ENCODE measurements at regions not wholly inside any gene's neighbourhood (a gene's known extent, or its start where the extent isn't known, plus 50 kb on each side); places are given as distances from the start of the nearest gene placed in this dataset.
"Not testable (repeated sequence)": the region's sequence is repeated elsewhere in the genome, so short reads cannot be mapped to it uniquely, and the experiment has no call there.

DNA sequence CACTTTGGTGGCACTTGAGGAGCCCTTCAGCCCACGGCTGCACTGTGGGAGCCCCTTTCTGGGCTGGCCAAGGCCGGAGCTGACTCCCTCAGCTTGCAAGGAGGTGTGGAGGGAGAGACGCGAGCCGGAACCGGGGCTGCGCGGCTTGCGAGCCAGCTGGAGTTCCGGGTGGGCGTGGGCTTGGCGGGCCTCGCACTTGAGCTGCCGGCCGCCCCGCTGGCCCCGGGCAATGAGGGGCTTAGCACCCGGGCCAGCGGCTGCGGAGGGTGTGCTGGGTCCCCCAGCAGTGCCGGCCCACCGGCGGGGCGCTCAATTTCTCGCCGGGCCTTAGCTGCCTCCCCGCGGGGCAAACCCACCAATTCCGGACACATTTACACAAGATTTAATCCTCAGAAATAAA, 113.7 kb upstream of the RXFP1 start:
- DNase-seq (ENCODE audit: low spot score), result not testable (repeated sequence)

DNA sequence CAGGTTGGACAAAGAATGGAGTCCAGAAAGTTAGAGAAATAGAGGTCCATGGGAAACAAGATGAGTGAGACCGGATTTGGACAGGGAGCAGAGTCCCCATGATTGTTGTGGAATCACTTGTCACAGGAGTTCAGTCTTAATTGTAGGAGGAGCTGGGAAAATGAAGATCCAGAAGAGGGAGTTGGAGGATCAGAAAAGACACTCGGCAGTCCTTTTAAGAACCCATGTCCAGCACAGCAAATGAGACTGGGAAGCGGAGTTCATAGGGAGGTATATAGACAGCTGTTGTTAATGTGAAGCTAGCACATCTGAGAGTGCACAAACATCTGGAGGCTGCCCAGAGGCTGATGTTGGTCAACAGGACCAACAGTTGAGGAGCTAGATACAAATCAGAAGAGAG, 111.4 kb upstream of the RXFP1 start:
- DNase-seq (ENCODE audit: low spot score), result no peak

DNA sequence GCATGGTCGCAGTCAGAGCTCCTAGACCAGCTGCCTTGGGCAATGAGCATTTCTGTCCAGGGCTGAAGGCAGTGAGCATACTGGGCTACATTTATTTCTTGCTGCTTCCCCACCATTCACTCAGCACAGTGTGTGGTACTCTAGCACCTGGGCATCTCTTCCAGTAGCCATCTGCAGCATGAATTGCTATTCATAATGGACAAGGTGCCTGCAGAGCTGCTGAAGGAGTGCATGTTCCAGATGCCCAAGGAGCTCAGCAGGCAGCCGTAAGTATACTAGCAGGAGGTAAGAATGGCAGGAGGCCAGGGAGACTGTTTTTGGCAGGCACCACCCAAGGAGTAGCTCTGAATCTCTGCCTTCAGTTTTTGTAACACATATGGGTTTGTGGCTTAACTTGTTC, 110.4 kb upstream of the RXFP1 start:
- peak; percentile 66 for DNase-seq (ENCODE audit: low spot score)

DNA sequence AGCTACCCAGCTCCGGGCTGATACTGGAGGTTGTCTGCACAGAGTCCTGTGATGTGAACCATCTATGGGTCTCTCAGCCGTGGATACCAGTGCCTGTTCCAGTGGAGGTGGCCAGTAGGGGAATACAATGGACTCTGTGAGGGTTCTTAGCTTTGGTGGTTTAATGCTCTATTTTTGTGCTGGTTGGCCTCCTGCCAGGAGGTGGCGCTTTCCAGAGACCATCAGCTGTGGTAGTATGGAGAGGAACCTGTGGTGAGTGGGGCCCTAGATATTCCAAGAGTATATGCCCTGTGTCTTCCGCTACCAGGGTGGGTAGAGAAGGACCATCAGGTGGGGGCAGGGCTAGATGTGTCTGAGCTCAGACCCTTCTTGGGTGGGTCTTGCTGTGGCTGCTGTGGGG, 103.0 kb upstream of the RXFP1 start:
- DNase-seq (ENCODE audit: low spot score), result not testable (repeated sequence)

DNA sequence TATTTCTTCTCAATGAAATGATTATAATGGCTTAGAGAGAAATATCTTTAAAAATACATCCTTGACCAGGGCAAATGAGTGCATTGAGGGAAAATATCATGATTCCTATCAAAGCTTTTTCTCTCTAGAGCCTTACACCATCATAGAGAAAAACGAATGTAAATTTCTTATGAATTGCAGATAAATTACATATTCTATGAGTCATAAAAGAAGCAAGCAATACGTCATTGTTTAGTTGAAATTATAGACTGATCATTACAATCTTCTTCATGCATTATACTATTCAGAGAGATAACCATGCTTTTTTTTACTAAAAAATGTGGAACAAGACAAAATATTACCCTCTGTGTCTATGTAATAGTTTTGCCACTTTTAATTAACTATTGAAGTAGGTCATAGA, 100.9 kb upstream of the RXFP1 start:
- DNase-seq (ENCODE audit: low spot score), result no peak

DNA sequence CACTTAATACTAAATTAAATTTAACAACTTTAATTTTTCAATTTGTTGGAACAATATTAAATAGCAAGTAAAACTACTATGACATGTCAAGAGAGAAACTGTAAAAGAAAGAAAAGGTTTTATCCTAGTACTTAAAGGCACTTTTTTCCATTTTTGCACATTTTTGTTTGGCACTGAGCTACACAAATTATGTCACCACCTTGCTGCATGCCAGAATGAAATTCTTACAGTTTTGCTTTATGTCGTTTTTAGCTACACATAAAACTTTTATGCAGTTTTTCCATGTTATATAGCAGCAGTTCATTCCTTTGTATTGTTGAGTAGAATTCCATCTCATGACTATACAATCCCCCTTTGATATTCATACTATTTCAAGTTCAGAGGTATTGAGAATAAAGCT, 99.1 kb upstream of the RXFP1 start:
- DNase-seq (ENCODE audit: low spot score), result no peak

DNA sequence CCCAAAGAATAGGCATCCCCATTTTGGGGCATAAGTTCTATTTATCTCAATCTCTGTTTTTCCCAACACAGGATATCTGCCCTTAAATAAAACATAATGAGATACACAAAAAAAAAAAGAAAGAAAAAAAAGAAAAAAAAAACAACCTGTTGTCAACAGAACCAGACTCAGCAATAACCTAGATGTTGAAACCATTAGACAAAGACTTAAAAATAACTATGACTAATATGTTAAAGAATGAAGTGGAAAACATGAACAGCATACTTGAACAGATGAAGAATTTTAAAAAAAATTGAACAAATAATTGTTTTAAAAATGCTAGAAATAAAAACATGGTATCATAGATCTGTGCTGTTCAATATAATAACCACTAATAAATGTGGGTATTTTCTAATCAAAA, 93.4 kb upstream of the RXFP1 start:
- no peak for DNase-seq (ENCODE audit: low spot score)

DNA sequence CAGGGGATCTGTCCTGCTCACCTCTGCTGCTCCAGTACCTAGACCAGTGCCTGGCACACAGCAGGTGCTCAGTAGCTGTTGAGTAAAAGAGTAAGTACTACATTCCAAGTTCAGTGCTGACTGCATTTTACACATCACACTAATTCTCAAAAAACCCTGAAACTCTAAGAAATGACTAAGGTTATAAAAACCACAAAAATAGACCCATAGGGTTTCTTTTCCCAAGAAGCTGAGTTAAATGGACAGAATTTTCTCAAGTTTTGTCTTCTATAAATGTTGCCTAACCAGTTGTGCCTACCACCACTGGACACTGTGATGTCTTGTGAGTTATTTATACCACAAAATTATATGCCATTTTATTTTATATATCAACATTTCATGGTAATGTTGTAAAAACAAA, 78.9 kb upstream of the RXFP1 start:
- DNase-seq (ENCODE audit: low spot score), result no peak

DNA sequence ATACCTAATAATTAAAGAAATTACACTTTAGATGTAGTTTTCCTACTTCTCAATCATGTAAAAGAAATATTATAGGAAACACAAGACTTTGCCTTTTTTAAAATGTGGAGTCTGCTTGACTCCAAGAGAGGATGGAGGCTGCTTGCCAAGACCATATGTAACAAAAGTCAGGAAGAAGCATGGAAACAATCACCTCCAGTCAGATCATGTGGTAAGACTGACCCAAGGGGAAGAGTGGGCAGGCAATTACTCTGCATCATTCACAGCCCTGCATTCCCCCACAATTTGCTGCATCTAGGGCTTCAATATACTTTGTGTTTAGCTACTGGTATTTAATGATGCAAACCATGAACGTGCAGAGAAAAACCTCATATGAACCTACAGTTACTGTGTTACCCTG, 78.0 kb upstream of the RXFP1 start:
- no peak for DNase-seq (ENCODE audit: low spot score)

DNA sequence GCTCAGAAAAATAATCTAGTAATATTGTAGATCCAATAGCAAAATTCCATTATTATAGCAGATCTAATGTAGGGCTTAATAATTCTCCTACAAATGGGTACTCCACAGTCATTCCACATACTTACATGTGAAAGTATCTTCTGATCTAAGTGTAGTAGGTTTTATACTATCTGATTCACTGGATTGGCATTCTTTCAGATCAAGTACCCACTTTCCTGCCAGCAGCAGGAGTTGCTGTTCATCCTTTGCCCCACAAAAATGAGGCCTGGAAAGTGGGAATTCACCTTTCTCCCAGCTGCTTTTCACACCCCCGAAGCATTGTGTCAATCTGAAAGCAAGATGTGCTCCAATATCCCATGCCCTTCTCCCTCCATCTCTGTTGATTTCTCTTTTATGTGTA, 77.1 kb upstream of the RXFP1 start:
- DNase-seq (ENCODE audit: low spot score), result no peak

DNA sequence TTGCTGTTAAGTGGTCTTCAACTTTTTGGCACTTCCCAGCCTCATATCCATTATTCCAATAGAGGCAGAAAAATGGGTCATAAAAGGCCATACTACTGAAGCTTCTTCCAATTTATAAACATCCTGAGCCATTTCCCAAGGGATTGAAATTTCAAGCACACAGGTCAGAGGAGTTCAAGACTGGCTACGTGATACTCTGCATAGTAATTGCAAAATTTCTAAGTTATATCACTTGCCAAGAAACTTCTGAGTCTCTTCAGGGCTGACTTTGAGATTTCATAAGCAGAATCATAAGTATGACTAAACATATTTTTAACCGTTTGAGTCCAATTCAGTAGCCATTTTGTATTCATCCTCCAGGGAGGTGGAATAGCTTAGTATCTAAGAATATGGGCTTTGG, 75.6 kb upstream of the RXFP1 start:
- no peak for DNase-seq (ENCODE audit: low spot score)

DNA sequence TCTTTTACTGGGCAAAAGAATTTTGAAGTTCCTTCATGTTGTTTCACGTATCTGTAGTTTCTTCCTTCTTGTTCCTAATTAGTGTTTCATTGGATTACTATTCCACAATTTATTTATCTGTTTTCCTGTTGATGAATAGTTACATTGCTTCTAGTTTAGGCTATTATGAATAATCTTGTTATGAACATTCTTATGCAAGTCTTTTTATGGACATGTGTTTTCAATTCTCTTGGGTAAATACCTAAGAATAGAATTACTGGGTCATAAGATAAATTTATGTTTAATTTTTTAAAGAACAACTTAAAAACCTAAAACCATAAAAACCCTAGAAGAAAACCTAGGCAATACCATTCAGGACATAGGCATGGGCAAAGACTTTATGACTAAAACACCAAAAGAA, 70.9 kb upstream of the RXFP1 start:
- DNase-seq (ENCODE audit: low spot score), result no peak

DNA sequence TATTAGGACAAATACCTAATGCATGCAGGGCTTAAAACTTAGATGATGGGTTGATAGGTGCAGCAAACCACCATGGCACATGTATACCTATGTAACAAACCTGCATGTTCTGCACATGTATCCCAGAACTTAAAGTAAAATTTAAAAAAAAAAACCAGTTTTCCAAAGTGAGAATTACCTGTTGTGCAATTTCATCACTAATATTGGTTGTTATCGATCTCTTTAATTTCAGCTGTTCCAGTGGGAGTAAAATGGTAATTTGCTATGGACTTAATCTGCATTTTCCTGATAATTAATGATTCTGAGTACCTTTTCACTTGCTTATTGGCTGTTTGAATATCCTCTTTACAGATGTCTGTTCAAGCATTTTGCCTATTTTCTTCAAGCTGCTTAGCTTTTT, 69.6 kb upstream of the RXFP1 start:
- not testable (repeated sequence) for DNase-seq (ENCODE audit: low spot score)

DNA sequence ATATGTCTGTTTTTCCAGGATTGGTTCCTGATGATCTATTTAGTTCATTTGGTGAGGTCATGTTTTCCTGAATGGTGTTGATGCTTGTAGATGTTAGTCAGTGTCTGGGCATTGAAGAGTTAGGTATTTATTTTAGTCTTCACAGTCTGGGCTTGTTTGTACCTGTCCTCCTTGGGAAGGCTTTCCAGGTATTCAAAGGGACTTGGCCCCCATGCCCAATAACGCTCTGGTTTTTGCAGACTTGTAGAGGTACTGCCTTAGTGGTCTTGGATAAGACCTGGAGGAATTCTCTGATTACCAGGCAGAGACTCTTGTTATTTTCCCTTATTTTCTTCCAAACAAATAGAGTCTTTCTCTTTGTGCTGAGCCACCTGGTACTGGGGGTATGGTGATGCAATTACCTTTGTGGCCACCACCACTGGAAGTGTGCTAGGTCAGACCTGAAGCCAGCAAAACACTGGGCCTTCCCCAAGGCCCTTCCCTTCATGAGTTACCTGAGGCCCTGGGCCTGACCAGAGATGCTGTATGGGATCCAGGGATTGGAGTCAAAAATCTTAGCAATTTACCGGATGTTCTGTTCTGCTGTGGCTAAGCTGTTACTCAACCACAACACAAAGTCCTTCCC, 63.3 kb upstream of the RXFP1 start:
- no peak for DNase-seq (ENCODE audit: low spot score)

DNA sequence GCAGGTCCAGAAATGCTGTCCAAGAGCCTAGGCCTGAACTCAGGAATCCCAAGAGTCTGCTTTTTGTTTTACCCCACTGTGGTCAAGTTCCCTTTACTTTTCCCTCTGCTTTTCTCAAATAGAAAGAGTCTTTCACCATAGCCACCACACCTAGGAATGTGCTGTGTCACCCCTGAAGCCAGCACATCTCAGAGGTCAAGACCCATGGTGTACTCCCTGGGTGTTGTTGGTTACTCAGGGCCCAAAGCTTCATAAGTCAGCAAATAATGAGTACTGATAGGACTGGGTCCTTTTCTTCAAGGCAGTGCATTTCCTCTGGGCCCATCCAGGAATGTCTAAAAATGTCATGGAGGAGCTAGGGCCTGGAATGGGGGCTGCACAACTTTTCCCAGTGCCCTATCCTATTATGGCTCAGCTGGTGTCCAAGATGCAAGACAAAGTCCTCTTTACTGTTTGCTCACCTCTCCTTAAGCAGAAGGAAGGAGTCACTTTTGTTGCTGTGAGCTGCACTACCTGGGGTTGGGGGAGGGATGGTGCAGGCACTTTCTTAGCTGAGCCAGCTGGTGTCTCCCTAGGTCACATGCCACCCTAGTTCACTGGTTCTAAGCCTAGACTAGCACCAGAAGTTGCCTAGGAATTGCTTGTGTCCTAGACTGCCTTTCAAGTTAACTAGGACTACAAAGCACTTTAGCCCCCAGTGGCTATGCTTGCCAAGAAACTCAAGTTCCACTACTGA, 62.4 kb upstream of the RXFP1 start:
- DNase-seq (ENCODE audit: low spot score), result no peak

DNA sequence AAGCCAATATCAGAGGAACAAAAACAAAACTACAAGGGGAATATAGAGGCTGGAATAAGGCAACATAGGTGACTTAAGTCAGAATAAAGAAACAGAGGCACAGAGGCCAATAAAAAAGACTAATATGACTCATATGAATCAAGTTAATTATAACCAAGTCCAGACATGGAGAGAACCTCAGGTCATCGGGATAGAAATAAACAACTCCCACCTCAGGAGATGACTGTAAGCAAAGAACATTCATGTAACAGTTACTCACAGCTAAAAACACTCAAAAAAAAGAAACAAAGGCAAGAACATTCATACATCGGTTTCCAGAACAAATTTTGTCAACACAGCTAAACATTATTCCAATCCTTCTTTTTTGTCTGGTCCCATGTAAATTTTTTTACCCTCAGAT, 60.3 kb upstream of the RXFP1 start:
- DNase-seq (ENCODE audit: low spot score), result no peak

DNA sequence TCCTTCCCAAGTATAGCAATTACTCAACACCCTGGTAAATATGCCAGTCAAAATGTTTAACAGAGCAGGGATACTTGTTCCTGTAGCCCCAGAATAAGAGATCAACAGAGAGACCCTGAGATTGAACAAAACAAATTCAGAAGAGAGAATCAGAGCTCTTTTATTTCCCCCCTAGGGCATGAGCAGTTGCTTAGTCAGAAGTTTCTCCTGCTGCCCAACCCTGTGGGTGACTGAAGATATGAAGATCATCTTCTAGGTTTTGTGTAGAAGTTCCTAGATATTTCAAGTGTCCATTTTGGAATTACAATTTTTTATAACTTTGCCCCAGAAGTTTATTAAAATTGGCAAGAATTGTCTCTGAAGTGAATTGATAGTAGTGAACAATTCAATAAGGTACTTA, 59.1 kb upstream of the RXFP1 start:
- no peak for DNase-seq (ENCODE audit: low spot score)
